ENCODE measurements at regions not wholly inside any gene's neighbourhood (a gene's known extent, or its start where the extent isn't known, plus 50 kb on each side); places are given as distances from the start of the nearest gene placed in this dataset.

DNA sequence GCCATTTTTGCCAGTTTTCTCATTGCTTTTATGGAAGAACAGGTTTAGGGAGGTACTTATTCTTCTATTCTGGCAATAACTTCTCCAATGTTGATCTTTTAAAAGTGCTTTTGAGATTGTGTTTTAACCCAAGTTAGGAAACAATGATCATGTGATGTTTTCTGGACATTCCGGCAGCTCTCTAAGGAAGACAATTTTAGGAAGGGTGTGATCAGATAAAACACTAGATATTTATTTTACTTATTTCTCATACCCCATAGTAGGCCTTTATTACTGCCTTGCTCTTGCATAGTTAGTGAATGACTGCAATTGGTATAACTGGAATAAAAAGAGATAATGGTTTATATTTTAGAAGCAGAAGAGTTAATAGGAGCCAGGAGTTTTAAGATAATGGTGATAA is 68.4 kb upstream of the SPATA13 start:
- TF ChIP-seq, protein P1, sequence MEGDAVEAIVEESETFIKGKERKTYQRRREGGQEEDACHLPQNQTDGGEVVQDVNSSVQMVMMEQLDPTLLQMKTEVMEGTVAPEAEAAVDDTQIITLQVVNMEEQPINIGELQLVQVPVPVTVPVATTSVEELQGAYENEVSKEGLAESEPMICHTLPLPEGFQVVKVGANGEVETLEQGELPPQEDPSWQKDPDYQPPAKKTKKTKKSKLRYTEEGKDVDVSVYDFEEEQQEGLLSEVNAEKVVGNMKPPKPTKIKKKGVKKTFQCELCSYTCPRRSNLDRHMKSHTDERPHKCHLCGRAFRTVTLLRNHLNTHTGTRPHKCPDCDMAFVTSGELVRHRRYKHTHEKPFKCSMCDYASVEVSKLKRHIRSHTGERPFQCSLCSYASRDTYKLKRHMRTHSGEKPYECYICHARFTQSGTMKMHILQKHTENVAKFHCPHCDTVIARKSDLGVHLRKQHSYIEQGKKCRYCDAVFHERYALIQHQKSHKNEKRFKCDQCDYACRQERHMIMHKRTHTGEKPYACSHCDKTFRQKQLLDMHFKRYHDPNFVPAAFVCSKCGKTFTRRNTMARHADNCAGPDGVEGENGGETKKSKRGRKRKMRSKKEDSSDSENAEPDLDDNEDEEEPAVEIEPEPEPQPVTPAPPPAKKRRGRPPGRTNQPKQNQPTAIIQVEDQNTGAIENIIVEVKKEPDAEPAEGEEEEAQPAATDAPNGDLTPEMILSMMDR (IDR thresholded peaks at IDR 0.05) = no peak
- TF ChIP-seq POLR2A (IDR thresholded peaks at IDR 0.05) = no peak

Data from ovary (tissue), 3 donors.